ENCODE measurements at regions not wholly inside any gene's neighbourhood (a gene's known extent, or its start where the extent isn't known, plus 50 kb on each side); places are given as distances from the start of the nearest gene placed in this dataset.

GRCh38 chr6:94414041-94414440 is 994.7 kb upstream of the EPHA7 start:
- no peaks in the 10 kb centered on the region for H3K4me1 ChIP-seq (ENCODE audit: insufficient read depth)
- intact Hi-C loops (cut with DNase I) = no loop called here
- no peak overlapping the region for H3K4me3 ChIP-seq
- TF ChIP-seq EP300 (IDR thresholded peaks at IDR 0.05) (no peak), CTCF (IDR thresholded peaks at IDR 0.05) (no peak), POLR2A (IDR thresholded peaks at IDR 0.05) (no peak)
- H3K27me3 ChIP-seq = no peaks in the 10 kb centered on the region
- WGBS, 3 donors = 84 to 89% (median 88%) methylated on average over 1 of the region's 1 CpG
- H3K9me3 ChIP-seq = no peaks in the 10 kb centered on the region
- no peak for DNase-seq
- no peak overlapping the region for H3K27ac ChIP-seq
- no peaks in the 10 kb centered on the region for H3K36me3 ChIP-seq

GRCh38 chr6:94401311-94401710 is 982.0 kb upstream of the EPHA7 start:
- Histone ChIP-seq H3K9me3 (no peaks in the 10 kb centered on the region), H3K36me3 (no peaks in the 10 kb centered on the region), H3K4me1 (ENCODE audit: insufficient read depth) (no peaks in the 10 kb centered on the region), H3K4me3 (no peak overlapping the region), H3K27me3 (no peaks in the 10 kb centered on the region), H3K27ac (no peak overlapping the region)
- 3 to 18% (median 4%) methylated on average over 3 of the region's 3 CpGs for WGBS, 3 donors
- TF ChIP-seq EP300 (IDR thresholded peaks at IDR 0.05) (no peak), POLR2A (IDR thresholded peaks at IDR 0.05) (no peak), CTCF (IDR thresholded peaks at IDR 0.05) (no peak)
- intact Hi-C loops (cut with DNase I) = no loop called here
- DNase-seq = no peak

DNA sequence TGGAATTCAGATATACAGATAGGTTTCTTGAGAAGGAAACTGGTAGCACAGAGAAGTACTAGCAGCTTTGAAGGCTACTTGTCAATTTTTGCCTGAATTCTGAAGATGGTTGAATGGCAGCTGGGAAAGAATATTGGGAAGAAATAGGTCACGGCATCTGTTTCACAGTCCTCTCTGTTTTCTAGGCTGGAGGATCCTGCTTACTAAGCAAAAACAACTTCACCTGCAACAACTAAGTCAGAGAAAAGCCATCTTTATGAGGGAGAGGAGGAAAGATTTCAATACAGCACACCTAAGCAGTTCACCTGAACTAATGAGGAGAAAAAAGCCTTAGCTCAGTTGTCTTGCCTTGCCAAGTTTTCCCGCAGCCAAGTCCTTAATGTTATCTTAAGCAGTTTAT is 975.5 kb upstream of the EPHA7 start:
- TF ChIP-seq EP300 (IDR thresholded peaks at IDR 0.05) = no peak
- no peak for TF ChIP-seq CTCF (IDR thresholded peaks at IDR 0.05)
- TF ChIP-seq POLR2A (IDR thresholded peaks at IDR 0.05) = no peak
- Histone ChIP-seq H3K36me3 (no peaks in the 10 kb centered on the region), H3K9me3 (no peaks in the 10 kb centered on the region), H3K4me3 (no peak overlapping the region), H3K4me1 (ENCODE audit: insufficient read depth) (no peaks in the 10 kb centered on the region), H3K27ac (no peak overlapping the region), H3K27me3 (no peaks in the 10 kb centered on the region)
- WGBS, 3 donors = 55 to 73% (median 60%) methylated on average over 2 of the region's 2 CpGs
- no peak for DNase-seq
- intact Hi-C loops (cut with DNase I) = no loop called here

DNA sequence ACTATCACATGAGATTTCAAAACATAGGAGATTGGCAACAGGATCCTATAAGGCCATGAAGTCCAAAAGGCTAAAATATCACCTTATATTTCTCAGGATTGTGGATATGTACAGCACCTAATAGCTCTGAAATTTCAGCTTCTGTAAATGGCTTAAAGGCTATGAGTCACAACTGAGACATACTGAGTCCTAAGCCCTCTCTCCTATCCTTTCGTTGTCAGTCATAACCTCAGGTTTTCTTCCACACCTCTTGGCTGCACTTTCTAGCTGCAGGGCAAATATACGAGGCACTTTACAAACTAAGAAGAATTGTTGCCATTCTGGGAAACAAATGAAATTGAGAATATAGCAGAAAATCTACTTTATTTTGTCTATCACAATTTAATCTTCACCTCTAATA is 969.9 kb upstream of the EPHA7 start:
- DNase-seq = no peak
- 75 to 80% (median 77%) methylated on average over 2 of the region's 2 CpGs for WGBS, 3 donors
- intact Hi-C loops (cut with DNase I) = no loop called here
- Histone ChIP-seq H3K4me1 (ENCODE audit: insufficient read depth) (no peaks in the 10 kb centered on the region), H3K9me3 (no peaks in the 10 kb centered on the region), H3K36me3 (no peaks in the 10 kb centered on the region), H3K4me3 (no peak overlapping the region), H3K27me3 (no peaks in the 10 kb centered on the region), H3K27ac (no peak overlapping the region)
- no peak for TF ChIP-seq CTCF (IDR thresholded peaks at IDR 0.05)
- no peak for TF ChIP-seq POLR2A (IDR thresholded peaks at IDR 0.05)
- no peak for TF ChIP-seq EP300 (IDR thresholded peaks at IDR 0.05)

DNA sequence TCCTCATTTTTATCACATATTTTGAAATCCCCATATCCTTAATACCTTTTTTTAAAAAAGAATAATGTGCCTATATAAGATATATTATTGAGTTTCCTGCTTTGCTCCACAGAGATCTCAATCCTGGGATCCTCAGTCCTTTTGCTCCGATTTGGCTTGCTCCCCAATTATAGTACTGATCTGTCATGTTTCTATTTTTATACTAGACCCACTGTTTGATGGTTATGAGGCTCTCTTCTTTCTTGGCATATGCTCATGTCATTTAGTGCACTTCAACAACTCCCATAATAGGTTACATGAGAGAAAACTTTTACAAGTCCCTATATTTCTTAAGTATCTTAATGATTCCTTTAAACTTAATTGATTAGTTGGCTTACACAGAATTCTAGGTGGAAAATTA is 958.5 kb upstream of the EPHA7 start:
- 73 to 78% (median 77%) methylated on average over 1 of the region's 1 CpG for WGBS, 3 donors
- intact Hi-C loops (cut with DNase I) = no loop called here

More for the DNA sequence above, 958.5 kb upstream of the EPHA7 start:
- Histone ChIP-seq H3K4me1 (ENCODE audit: insufficient read depth) (no peaks in the 10 kb centered on the region), H3K9me3 (no peaks in the 10 kb centered on the region), H3K27ac (no peak overlapping the region), H3K36me3 (no peaks in the 10 kb centered on the region), H3K4me3 (no peak overlapping the region), H3K27me3 (no peaks in the 10 kb centered on the region)
- TF ChIP-seq CTCF (IDR thresholded peaks at IDR 0.05) (no peak), EP300 (IDR thresholded peaks at IDR 0.05) (no peak), POLR2A (IDR thresholded peaks at IDR 0.05) (no peak)
- no peak for DNase-seq

Data from ovary (tissue), 7 donors.